ENCODE measurements at regions not wholly inside any gene's neighbourhood (a gene's known extent, or its start where the extent isn't known, plus 50 kb on each side); places are given as distances from the start of the nearest gene placed in this dataset.

GRCh38 chr18:25433590-25433989, 81.6 kb upstream of the ZNF521 start:
- TF ChIP-seq CTCF (IDR thresholded peaks at IDR 0.05; ENCODE audit: poor library complexity) = no peak
- TF ChIP-seq EZH2phosphoT487 (IDR thresholded peaks at IDR 0.05; ENCODE audit: low read depth, severe bottlenecking, unreplicated experiment) = no peak
- TF ChIP-seq EZH2 (IDR thresholded peaks at IDR 0.05; ENCODE audit: borderline replicate concordance) = no peak
